WERI-Rb-1 (cell line): ENCODE measurements at regions not wholly inside any gene's neighbourhood (a gene's known extent, or its start where the extent isn't known, plus 50 kb on each side); places are given as distances from the start of the nearest gene placed in this dataset.

Experiments used
- DNase-seq: peaks from one replicate; pipeline ENCODE4 v3.0.0-alpha.2; 2020
- H3K27ac ChIP-seq: fragments of 250-450 bp; sonication (Bioruptor Pico); 2 replicates; pipeline ENCODE4 v1.5.1; 2020; ENCODE audit warnings: mild to moderate bottlenecking, moderate library complexity
- H3K27me3 ChIP-seq: fragments of 250-450 bp; sonication (Bioruptor Pico); 2 replicates; pipeline ENCODE4 v1.5.1; 2021; ENCODE audit warnings: mild to moderate bottlenecking, low read depth, moderate library complexity; ENCODE audit not compliant: insufficient read depth, severe bottlenecking
- H3K36me3 ChIP-seq: fragments of 250-450 bp; sonication (Bioruptor Pico); 2 replicates; pipeline ENCODE4 v1.5.1; 2020; ENCODE audit warnings: mild to moderate bottlenecking, moderate library complexity
- H3K4me3 ChIP-seq: 2 replicates; pipeline ENCODE4 v1.5.1; 2011; ENCODE audit warnings: low read depth, mild to moderate bottlenecking, control low read depth, low read length
- H3K9me3 ChIP-seq: fragments of 250-450 bp; sonication (Bioruptor Pico); 2 replicates; pipeline ENCODE4 v1.5.1; 2021; ENCODE audit warnings: mild to moderate bottlenecking, moderate library complexity; ENCODE audit not compliant: severe bottlenecking
- CTCF ChIP-seq: IDR thresholded peaks from 2 replicates; pipeline ENCODE4 v1.5.1; 2011; ENCODE audit warnings: low read depth, mild to moderate bottlenecking, control low read depth, inconsistent platforms, low read length

- no peaks in the 10 kb centered on the region; the same call in 1 of the 2 replicates for H3K36me3 ChIP-seq
- H3K27me3 ChIP-seq: no peaks in the 10 kb centered on the region
- no peak for TF ChIP-seq CTCF
- no peak overlapping the region for H3K27ac ChIP-seq
- H3K9me3 ChIP-seq: no peaks in the 10 kb centered on the region
- no peak for DNase-seq
- no peak overlapping the region for H3K4me3 ChIP-seq
These were observed 68.2 kb upstream of the MGAT5 start for GRCh38 chr2:134185639-134186038.

- no peak for DNase-seq
These were observed 64.7 kb upstream of the MGAT5 start for GRCh38 chr2:134189009-134189720.

GRCh38 chr2:134190062-134190806 is 63.6 kb upstream of the MGAT5 start:
- DNase-seq: no peak
- H3K36me3 ChIP-seq: no peaks in the 10 kb centered on the region; the same call in 1 of the 2 replicates
- no peak overlapping the region for H3K27ac ChIP-seq
- H3K4me3 ChIP-seq: no peak overlapping the region
- H3K27me3 ChIP-seq: no peaks in the 10 kb centered on the region
- TF ChIP-seq CTCF: no peak
- H3K9me3 ChIP-seq: no peaks in the 10 kb centered on the region

More at GRCh38 chr2:134189009-134189720, 64.7 kb upstream of the MGAT5 start:
- Histone ChIP-seq H3K4me3 (no peak overlapping the region), H3K27ac (no peak overlapping the region), H3K27me3 (no peaks in the 10 kb centered on the region), H3K36me3 (no peaks in the 10 kb centered on the region; the same call in 1 of the 2 replicates), H3K9me3 (no peaks in the 10 kb centered on the region)
- no peak for TF ChIP-seq CTCF

- H3K27me3 ChIP-seq: no peaks in the 10 kb centered on the region
- no peaks in the 10 kb centered on the region; the same call in 1 of the 2 replicates for H3K36me3 ChIP-seq
- no peak for DNase-seq
- H3K27ac ChIP-seq: no peak overlapping the region
- no peak for TF ChIP-seq CTCF
- H3K9me3 ChIP-seq: no peaks in the 10 kb centered on the region
- H3K4me3 ChIP-seq: no peak overlapping the region
These were observed 63.1 kb upstream of the MGAT5 start for GRCh38 chr2:134190807-134191203.

- no peak for TF ChIP-seq CTCF
- no peak for DNase-seq
- Histone ChIP-seq H3K9me3 (no peaks in the 10 kb centered on the region), H3K36me3 (no peaks in the 10 kb centered on the region; the same call in 1 of the 2 replicates), H3K4me3 (no peak overlapping the region), H3K27me3 (no peaks in the 10 kb centered on the region), H3K27ac (no peak overlapping the region)
These were observed 62.0 kb upstream of the MGAT5 start for GRCh38 chr2:134191835-134192234.
